ENCODE measurements at regions not wholly inside any gene's neighbourhood (a gene's known extent, or its start where the extent isn't known, plus 50 kb on each side); places are given as distances from the start of the nearest gene placed in this dataset.
A peak's percentile ranks its signal among the peaks of the same experiment; 100 is the strongest.

DNA sequence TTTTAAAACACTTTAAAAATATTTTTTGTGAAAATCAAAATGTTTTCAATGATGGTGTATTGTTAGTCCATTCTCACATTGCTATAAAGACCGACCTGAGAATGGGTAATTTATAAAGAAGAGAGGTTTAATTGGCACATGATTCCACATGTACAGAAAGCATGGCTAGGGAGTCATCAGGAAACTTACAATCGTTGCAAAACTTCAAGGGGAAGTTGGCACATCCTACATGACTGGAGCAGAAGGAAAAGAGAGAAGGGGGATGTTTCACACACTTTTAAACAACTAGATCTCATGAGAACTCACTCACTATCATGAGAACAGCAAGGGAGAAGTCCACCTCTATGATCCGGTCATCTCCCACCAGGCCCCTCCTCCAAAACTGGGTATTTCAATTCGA is 110.7 kb downstream of the TMEM47 start:
- Mint-ChIP-seq H3K27me3 (ENCODE audit: insufficient read depth) (no peaks in the 10 kb centered on the region), H3K4me3 (no peak overlapping the region), H3K9me3 (no peaks in the 10 kb centered on the region), H3K27ac (no peak overlapping the region), H3K36me3 (ENCODE audit: low read depth) (no peaks in the 10 kb centered on the region), H3K4me1 (peaks cover 3% of the 10 kb centered on the region)
- no peaks in the 10 kb centered on the region for H3K4me1 ChIP-seq (ENCODE audit: control insufficient read depth, insufficient read depth, low read length)
- H3K9me3 ChIP-seq (ENCODE audit: control insufficient read depth, low read length) = no peaks in the 10 kb centered on the region
- H3K9ac ChIP-seq (ENCODE audit: extremely low read depth, low read length, poor library complexity, severe bottlenecking) = no peak overlapping the region
- H3K27me3 ChIP-seq (ENCODE audit: control insufficient read depth, insufficient read depth, low read length, poor library complexity, severe bottlenecking) = no peaks in the 10 kb centered on the region
- H3K4me3 ChIP-seq (ENCODE audit: low read length) = no peak overlapping the region
- 66% methylated on average over 4 of the region's 4 CpGs; no CpG with 5 or more reads in 1 of the 2 experiments for WGBS, 2 experiments (ENCODE audit: insufficient coverage in 1 of 2, insufficient read length in 1 of 2)
- TF ChIP-seq, protein P1, sequence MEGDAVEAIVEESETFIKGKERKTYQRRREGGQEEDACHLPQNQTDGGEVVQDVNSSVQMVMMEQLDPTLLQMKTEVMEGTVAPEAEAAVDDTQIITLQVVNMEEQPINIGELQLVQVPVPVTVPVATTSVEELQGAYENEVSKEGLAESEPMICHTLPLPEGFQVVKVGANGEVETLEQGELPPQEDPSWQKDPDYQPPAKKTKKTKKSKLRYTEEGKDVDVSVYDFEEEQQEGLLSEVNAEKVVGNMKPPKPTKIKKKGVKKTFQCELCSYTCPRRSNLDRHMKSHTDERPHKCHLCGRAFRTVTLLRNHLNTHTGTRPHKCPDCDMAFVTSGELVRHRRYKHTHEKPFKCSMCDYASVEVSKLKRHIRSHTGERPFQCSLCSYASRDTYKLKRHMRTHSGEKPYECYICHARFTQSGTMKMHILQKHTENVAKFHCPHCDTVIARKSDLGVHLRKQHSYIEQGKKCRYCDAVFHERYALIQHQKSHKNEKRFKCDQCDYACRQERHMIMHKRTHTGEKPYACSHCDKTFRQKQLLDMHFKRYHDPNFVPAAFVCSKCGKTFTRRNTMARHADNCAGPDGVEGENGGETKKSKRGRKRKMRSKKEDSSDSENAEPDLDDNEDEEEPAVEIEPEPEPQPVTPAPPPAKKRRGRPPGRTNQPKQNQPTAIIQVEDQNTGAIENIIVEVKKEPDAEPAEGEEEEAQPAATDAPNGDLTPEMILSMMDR (conservative IDR thresholded peaks at IDR 0.05) = no peak
- no peaks in the 10 kb centered on the region for H3K36me3 ChIP-seq (ENCODE audit: control insufficient read depth, insufficient read depth, low read length)
- H3K27ac ChIP-seq (ENCODE audit: low read depth, low read length) = no peak overlapping the region
- no peak for DNase-seq

DNA sequence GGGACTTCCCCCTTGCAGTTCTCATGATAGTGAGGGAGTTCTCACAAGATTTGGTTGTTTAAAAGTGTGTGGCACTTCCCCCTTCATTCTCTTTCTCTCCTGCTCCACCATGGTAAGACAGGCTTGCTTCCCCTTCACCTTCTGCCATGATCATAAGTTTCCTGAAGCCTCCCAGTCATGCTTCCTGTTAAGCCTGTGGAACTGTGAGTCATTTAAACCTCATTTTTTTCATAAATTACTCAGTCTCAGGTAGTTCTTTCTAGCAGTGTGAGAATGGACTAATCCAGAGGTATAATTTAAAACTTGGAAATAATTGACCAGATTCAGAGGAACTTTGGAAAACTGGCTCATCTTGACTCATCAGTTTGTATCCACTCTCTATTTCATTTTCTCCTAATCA is 129.0 kb downstream of the TMEM47 start:
- TF ChIP-seq, protein P1 (conservative IDR thresholded peaks at IDR 0.05) = no peak
- Mint-ChIP-seq H3K4me3 (no peak overlapping the region), H3K4me1 (no peaks in the 10 kb centered on the region), H3K36me3 (ENCODE audit: low read depth) (no peaks in the 10 kb centered on the region), H3K9me3 (no peaks in the 10 kb centered on the region), H3K27ac (no peak overlapping the region), H3K27me3 (ENCODE audit: insufficient read depth) (no peaks in the 10 kb centered on the region)
- no peak for DNase-seq
- no peak overlapping the region for H3K4me3 ChIP-seq (ENCODE audit: low read length)
- H3K4me1 ChIP-seq (ENCODE audit: control insufficient read depth, insufficient read depth, low read length) = no peaks in the 10 kb centered on the region
- no peak overlapping the region for H3K27ac ChIP-seq (ENCODE audit: low read depth, low read length)
- no peak overlapping the region for H3K9ac ChIP-seq (ENCODE audit: extremely low read depth, low read length, poor library complexity, severe bottlenecking)
- H3K27me3 ChIP-seq (ENCODE audit: control insufficient read depth, insufficient read depth, low read length, poor library complexity, severe bottlenecking) = no peaks in the 10 kb centered on the region
- H3K9me3 ChIP-seq (ENCODE audit: control insufficient read depth, low read length) = no peaks in the 10 kb centered on the region
- H3K36me3 ChIP-seq (ENCODE audit: control insufficient read depth, insufficient read depth, low read length) = no peaks in the 10 kb centered on the region

DNA sequence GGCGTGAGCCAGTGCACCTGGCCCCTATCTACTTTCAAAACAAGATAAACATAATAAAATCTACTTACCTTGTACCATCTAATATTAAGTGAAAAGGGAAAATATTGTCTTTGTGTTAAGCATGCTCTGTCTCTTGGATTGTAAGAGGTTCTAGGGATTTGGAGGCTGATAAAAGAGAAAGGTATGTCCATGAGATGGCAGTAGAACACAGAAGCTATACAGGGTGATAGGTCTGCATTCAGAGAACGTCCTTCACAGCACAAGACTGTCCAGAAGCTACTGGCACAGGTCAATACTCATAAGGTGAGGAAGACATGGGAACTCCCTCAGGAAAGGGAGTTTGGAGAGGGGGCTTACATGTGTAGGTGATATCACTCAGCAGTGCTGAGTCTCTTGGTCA is 135.5 kb downstream of the TMEM47 start:
- Histone ChIP-seq H3K36me3 (ENCODE audit: control insufficient read depth, insufficient read depth, low read length) (no peaks in the 10 kb centered on the region), H3K4me1 (ENCODE audit: control insufficient read depth, insufficient read depth, low read length) (no peaks in the 10 kb centered on the region), H3K27me3 (ENCODE audit: control insufficient read depth, insufficient read depth, low read length, poor library complexity, severe bottlenecking) (no peaks in the 10 kb centered on the region), H3K9me3 (ENCODE audit: control insufficient read depth, low read length) (no peaks in the 10 kb centered on the region), H3K9ac (ENCODE audit: extremely low read depth, low read length, poor library complexity, severe bottlenecking) (no peak overlapping the region), H3K27ac (ENCODE audit: low read depth, low read length) (no peak overlapping the region), H3K4me3 (ENCODE audit: low read length) (no peak overlapping the region)
- DNase-seq = peak; percentile 57
- TF ChIP-seq, protein P1 (conservative IDR thresholded peaks at IDR 0.05) = peak; percentile 79
- Mint-ChIP-seq H3K36me3 (ENCODE audit: low read depth) (no peaks in the 10 kb centered on the region), H3K4me3 (no peak overlapping the region), H3K9me3 (no peaks in the 10 kb centered on the region), H3K27me3 (ENCODE audit: insufficient read depth) (no peaks in the 10 kb centered on the region), H3K27ac (no peak overlapping the region), H3K4me1 (peaks cover 2% of the 10 kb centered on the region)
- 0 to 29% methylated on average over 1 to 2 of the region's 2 CpGs for WGBS, 2 experiments (ENCODE audit: insufficient coverage in 1 of 2, insufficient read length in 1 of 2)
